PC-3 (cell line): ENCODE measurements at regions not wholly inside any gene's neighbourhood (a gene's known extent, or its start where the extent isn't known, plus 50 kb on each side); places are given as distances from the start of the nearest gene placed in this dataset.

Source experiments
- ATAC-seq: fragments of 200-7000 bp; cut with Tn5 transposase; 2 replicates; pipeline ENCODE4 v1.9.1; 2020; ENCODE audit warnings: mild to moderate bottlenecking, moderate library complexity
- BruUV-seq: library from RNA; stranded (reverse); fragments of 400-500 nt; replicated peaks from 2 replicates; lab custom pipeline; 2021; lab: Mats Ljungman, UMichigan
- CTCF ChIA-PET: fragments of 300-600 bp; sonication (Branson Sonifier 250); formaldehyde crosslinking; loops from one replicate; lab custom pipeline; 2022; ENCODE audit warnings: antibody characterized with exemption; lab: Charles Lee
- POLR2A ChIA-PET: fragments of 300-600 bp; sonication (Branson Sonifier 250); formaldehyde crosslinking; loops from one replicate; lab custom pipeline; 2022; ENCODE audit warnings: antibody characterized with exemption; ENCODE audit not compliant: unreplicated experiment; lab: Charles Lee
- DNase-seq: peaks from one replicate; pipeline ENCODE4 v3.0.0-alpha.2; 2015
- H2AFZ ChIP-seq: fragments of 300-600 bp; sonication (generic); 2 replicates; pipeline ENCODE4 v1.6.0; 2016; ENCODE audit warnings: antibody characterized with exemption, low read length
- H3F3A ChIP-seq: fragments of 300-600 bp; sonication (generic); one replicate; pipeline ENCODE4 v1.6.0; 2017; ENCODE audit warnings: antibody characterized with exemption, low read length, control low read depth, mild to moderate bottlenecking; ENCODE audit not compliant: unreplicated experiment
- H3K27ac ChIP-seq: fragments of 300-600 bp; sonication (generic); 2 replicates; pipeline ENCODE4 v1.5.1; 2016; ENCODE audit warnings: mild to moderate bottlenecking, low read length
- H3K27me3 ChIP-seq: fragments of 300-600 bp; sonication (generic); 2 replicates; pipeline ENCODE4 v1.6.1; 2016; ENCODE audit warnings: low read length, mixed read lengths
- H3K36me3 ChIP-seq: fragments of 300-600 bp; sonication (generic); 2 replicates; pipeline ENCODE4 v1.6.1; 2016; ENCODE audit warnings: low read depth, mixed run types, low read length, mixed read lengths
- H3K4me1 ChIP-seq: fragments of 300-600 bp; sonication (generic); 2 replicates; pipeline ENCODE4 v1.5.1; 2016; ENCODE audit warnings: low read length; ENCODE audit not compliant: insufficient read depth
- H3K4me2 ChIP-seq: fragments of 300-600 bp; sonication (generic); 2 replicates; pipeline ENCODE4 v1.6.0; 2016; ENCODE audit warnings: low read length
- H3K4me3 ChIP-seq: fragments of 300-600 bp; sonication (generic); 2 replicates; pipeline ENCODE4 v1.5.1; 2016; ENCODE audit warnings: mild to moderate bottlenecking, low read length, mixed read lengths
- H3K79me2 ChIP-seq: fragments of 300-600 bp; sonication (generic); 2 replicates; pipeline ENCODE4 v1.6.1; 2017; ENCODE audit warnings: low read length, mixed read lengths
- H3K9ac ChIP-seq: fragments of 300-600 bp; sonication (generic); 2 replicates; pipeline ENCODE4 v1.6.0; 2016; ENCODE audit warnings: mild to moderate bottlenecking, low read length
- H3K9me2 ChIP-seq: fragments of 300-600 bp; sonication (generic); replicated peaks from 2 replicates; pipeline ENCODE4 v1.6.1; 2016; ENCODE audit warnings: mixed run types, low read length, mixed read lengths
- H3K9me3 ChIP-seq: fragments of 300-600 bp; sonication (generic); 2 replicates; pipeline ENCODE4 v1.6.1; 2016; ENCODE audit warnings: low read length, mixed read lengths
- H4K20me1 ChIP-seq: fragments of 300-600 bp; sonication (generic); 2 replicates; pipeline ENCODE4 v1.6.1; 2016; ENCODE audit warnings: low read length, mixed read lengths
- EZH2 ChIP-seq: fragments of 300-600 bp; sonication (generic); IDR thresholded peaks from one replicate; pipeline ENCODE4 v1.6.1; 2017; ENCODE audit warnings: antibody characterized with exemption, mild to moderate bottlenecking, low read length; ENCODE audit not compliant: unreplicated experiment
- EZH2phosphoT487 ChIP-seq: fragments of 300-600 bp; sonication (generic); IDR thresholded peaks from 2 replicates; pipeline ENCODE4 v1.6.1; 2018; ENCODE audit warnings: mild to moderate bottlenecking, antibody characterized with exemption, low read length, borderline replicate concordance
- intact Hi-C: fragments of 100-400 bp; cut with micrococcal nuclease; formaldehyde crosslinking; loops from 2 replicates; pipeline ENCODE4 v1.9.0; 2023
- TF ChIP-seq, protein P1 (sequence below): fragments of 300-600 bp; sonication (generic); conservative IDR thresholded peaks from 2 replicates; pipeline ENCODE4 v1.5.1; 2017; ENCODE audit warnings: antibody characterized with exemption, low read depth, mild to moderate bottlenecking, low read length

DNA sequence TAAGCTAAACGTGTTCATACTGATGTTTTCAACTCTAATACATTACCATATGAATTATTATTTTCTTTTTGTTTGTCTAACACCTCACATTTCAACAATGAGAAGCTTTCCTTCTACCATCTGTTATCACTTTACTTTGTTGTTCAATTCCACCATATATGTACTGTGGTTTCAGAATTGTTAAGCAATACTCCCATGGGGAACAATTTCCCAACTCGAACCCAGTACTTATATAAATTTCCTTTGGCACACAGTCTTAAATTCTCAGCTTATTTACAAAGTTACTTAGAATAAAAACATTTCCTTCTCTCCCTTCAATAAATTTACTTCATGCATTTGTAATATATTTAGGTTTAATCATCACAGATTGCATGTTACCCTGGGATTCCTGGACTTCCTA is 1764.4 kb downstream of the OTOL1 start:
- intact Hi-C loops, result no loop called here
- no TSS peak for BruUV-seq
- Histone ChIP-seq H3K79me2 (no peaks in the 10 kb centered on the region), H3K4me1 (no peaks in the 10 kb centered on the region), H3K9ac (no peak overlapping the region), H3K9me3 (no peaks in the 10 kb centered on the region), H3K4me3 (no peak overlapping the region), H3K36me3 (no peaks in the 10 kb centered on the region), H3K9me2 (no peaks in the 10 kb centered on the region), H4K20me1 (no peaks in the 10 kb centered on the region), H3F3A (no peaks in the 10 kb centered on the region), H3K27ac (no peak overlapping the region), H2AFZ (no peak overlapping the region), H3K4me2 (no peak overlapping the region), H3K27me3 (no peaks in the 10 kb centered on the region)
- no peak for DNase-seq
- TF ChIP-seq, protein P1, sequence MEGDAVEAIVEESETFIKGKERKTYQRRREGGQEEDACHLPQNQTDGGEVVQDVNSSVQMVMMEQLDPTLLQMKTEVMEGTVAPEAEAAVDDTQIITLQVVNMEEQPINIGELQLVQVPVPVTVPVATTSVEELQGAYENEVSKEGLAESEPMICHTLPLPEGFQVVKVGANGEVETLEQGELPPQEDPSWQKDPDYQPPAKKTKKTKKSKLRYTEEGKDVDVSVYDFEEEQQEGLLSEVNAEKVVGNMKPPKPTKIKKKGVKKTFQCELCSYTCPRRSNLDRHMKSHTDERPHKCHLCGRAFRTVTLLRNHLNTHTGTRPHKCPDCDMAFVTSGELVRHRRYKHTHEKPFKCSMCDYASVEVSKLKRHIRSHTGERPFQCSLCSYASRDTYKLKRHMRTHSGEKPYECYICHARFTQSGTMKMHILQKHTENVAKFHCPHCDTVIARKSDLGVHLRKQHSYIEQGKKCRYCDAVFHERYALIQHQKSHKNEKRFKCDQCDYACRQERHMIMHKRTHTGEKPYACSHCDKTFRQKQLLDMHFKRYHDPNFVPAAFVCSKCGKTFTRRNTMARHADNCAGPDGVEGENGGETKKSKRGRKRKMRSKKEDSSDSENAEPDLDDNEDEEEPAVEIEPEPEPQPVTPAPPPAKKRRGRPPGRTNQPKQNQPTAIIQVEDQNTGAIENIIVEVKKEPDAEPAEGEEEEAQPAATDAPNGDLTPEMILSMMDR, result no peak
- no peak for TF ChIP-seq EZH2
- TF ChIP-seq EZH2phosphoT487, result no peak
- POLR2A ChIA-PET, result no interaction called here
- CTCF ChIA-PET, result no interaction called here
- no peak for ATAC-seq

DNA sequence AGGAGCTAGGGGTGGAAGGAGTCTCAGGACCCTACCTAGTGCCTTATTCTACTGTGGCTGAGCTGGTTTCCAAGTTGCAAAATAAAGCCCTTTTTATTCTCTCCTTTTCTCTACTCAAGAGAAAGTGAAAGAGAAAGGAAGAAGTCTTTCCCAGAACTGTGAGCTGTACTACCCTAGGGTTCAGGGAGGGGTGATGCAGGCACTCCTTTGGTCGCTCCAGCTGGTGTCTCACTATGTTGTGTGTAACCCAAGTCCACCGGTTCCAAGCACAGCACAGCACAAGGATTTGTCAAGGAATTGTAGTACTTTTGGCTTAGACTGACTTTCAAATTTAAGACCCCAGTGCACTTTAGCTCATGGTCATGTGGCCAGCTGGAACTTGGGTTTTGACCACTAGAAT is 1721.7 kb downstream of the OTOL1 start:
- no peaks in the 10 kb centered on the region for H3F3A ChIP-seq
- H2AFZ ChIP-seq, result no peak overlapping the region
- H3K4me1 ChIP-seq, result no peaks in the 10 kb centered on the region
- no peaks in the 10 kb centered on the region for H3K9me3 ChIP-seq
- ChIA-PET POLR2A (no interaction called here), CTCF (no interaction called here)
- no peaks in the 10 kb centered on the region for H3K27me3 ChIP-seq
- intact Hi-C loops, result loop anchor here (10.0 kb wide), 1 partner anchor 144 kb away; no protein-coding TSS in a partner anchor
- H3K4me3 ChIP-seq, result no peak overlapping the region
- H3K79me2 ChIP-seq, result no peaks in the 10 kb centered on the region
- no peak overlapping the region for H3K27ac ChIP-seq
- H3K9ac ChIP-seq, result no peak overlapping the region
- no TSS peak for BruUV-seq
- DNase-seq (no peak), ATAC-seq (no peak)
- H3K9me2 ChIP-seq, result no peaks in the 10 kb centered on the region
- H4K20me1 ChIP-seq, result no peaks in the 10 kb centered on the region
- TF ChIP-seq EZH2 (no peak), EZH2phosphoT487 (no peak)
- TF ChIP-seq, protein P1, result no peak
- H3K4me2 ChIP-seq, result no peak overlapping the region
- H3K36me3 ChIP-seq, result no peaks in the 10 kb centered on the region

DNA sequence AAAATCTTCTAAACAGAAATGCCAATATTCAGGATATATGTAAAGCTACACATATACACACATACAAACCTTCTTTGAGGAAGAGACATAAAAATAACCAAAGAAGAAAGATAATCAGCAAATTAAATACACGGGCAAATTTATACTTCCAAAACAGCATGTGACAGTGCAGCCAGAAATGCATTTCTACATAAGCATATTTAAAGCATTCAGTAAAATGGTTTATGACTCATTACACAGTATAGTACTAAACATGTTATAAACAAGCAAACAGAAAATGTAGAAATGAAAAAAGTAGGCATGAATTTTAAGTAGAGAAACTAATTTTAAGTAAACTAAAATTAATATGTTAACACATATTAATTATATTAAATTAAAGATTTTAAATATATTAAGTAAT is 1717.2 kb downstream of the OTOL1 start:
- Histone ChIP-seq H3K36me3 (no peaks in the 10 kb centered on the region), H4K20me1 (no peaks in the 10 kb centered on the region), H3K4me1 (no peaks in the 10 kb centered on the region), H3K27me3 (no peaks in the 10 kb centered on the region), H3K4me3 (no peak overlapping the region), H3K79me2 (no peaks in the 10 kb centered on the region), H3F3A (no peaks in the 10 kb centered on the region), H2AFZ (no peak overlapping the region), H3K9me3 (no peaks in the 10 kb centered on the region), H3K27ac (no peak overlapping the region), H3K9ac (no peak overlapping the region), H3K9me2 (no peaks in the 10 kb centered on the region), H3K4me2 (no peak overlapping the region)
- CTCF ChIA-PET, result no interaction called here
- intact Hi-C loops, result loop anchor here (10.0 kb wide), 1 partner anchor 139 kb away; no protein-coding TSS in a partner anchor
- no TSS peak for BruUV-seq
- TF ChIP-seq, protein P1, result no peak
- no peak for TF ChIP-seq EZH2
- no peak for TF ChIP-seq EZH2phosphoT487
- ATAC-seq (no peak), DNase-seq (no peak)
- POLR2A ChIA-PET, result no interaction called here
